DMS 273 (cell line): ENCODE measurements at regions not wholly inside any gene's neighbourhood (a gene's known extent, or its start where the extent isn't known, plus 50 kb on each side); places are given as distances from the start of the nearest gene placed in this dataset.
"Not testable (repeated sequence)": the region's sequence is repeated elsewhere in the genome, so short reads cannot be mapped to it uniquely, and the experiment has no call there.

Experiments used
- DNase-seq: peaks from one replicate; lab custom pipeline; 2025; ENCODE audit not compliant: unreplicated experiment; lab: John Stamatoyannopoulos, UW

DNA sequence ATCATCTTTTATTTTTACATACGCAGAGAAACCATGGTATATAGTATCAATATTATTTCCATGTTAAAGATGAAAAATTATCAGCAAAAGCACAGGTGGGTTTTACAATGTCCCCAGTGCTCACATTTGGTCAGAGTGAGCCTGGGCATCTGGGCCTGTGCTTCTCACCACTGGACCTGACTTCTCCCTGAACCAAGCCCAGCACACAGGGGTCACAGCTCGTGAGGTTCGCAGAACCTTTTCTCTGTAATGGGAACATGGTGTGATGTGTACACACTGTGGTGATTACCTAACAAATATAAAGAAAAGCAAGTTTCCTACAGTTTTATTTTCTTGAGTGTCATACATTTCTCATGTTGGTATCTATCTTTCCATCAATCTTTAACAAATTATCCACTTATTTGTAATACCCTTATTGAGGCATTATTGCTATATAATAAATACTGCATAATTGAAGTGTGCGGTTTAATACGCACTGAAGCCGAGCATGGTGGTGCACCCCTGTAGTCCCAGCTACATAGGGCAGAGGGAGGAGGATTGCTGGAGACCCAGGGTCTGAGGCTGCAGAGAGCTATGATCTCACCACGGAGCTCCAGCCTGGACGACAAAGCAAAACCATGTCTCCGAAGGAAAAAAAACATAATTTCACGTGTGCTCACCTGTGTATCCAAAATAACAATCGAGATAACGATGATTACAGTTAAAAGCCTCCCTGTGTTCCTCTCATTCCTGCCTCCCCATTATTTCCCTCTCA is 743.2 kb downstream of the TMEM121 start:
- DNase-seq, result no peak

DNA sequence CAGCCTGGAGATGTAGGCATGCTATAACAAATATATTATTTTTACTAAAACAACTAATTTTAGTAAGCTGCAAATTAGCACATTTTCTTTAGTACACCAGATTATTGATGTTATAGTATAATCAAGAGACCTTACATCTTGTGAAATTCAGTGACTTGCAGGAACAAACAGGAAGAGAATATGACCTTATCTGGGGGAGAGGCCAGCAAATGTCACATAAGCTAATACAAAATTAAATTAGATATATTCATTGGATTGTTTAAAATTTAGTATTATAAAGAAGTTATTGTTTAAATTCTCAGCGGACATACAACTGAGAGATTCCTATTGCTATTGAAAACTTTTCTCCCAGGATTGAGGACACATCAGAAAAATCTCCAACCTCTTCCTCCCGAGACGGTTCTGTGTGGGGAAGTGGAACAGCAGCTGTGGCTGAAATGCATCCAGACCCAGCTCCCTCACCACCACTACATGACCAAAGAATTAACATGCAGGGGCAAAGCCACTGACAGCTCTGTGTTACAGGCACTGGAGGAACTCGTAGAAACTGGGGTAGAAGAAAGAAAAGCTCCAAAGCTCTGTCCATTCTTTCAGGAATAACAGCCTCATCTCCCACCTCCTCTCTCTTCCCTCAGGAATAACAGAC is 744.2 kb downstream of the TMEM121 start:
- not testable (repeated sequence) for DNase-seq

DNA sequence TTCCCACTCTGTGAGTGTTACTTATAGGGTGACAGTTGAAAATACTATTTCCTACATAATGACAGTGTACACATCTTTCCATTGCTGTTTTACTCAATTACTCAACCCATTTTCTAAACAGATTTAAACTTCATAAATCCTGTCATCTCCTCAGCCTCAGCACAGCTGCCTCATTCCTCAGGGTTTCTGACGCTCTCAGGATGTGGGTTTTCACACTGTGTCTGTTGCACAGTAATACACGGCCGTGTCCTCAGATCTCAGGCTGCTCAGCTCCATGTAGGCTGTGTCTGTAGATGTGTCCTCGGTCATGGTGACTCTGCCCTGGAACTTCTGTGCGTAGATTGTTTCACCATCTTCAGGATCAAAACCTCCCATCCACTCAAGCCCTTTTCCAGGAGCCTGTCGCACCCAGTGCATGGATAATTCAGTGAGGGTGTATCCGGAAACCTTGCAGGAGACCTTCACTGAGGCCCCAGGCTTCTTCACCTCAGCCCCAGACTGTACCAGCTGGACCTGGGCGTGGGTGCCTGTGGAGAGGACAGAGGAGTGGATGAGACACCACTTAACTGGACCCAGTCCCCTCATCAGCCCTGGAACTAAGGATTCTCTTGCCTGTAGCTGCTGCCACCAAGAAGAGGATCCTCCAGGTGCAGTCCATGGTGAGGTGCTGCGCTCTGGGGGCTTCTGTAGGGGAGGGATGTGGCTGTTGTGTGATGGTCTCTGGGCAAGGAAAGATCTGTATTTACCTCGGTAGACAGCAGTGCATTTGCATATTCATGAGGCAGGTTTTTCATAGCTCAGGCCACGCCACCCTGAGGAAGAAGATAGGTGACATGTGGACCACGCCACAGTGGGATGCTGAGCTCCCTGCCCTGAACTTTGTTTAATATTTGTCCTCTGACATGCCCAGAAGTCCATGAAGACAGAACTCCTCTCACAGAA is 750.2 kb downstream of the TMEM121 start:
- DNase-seq, result no peak

DNA sequence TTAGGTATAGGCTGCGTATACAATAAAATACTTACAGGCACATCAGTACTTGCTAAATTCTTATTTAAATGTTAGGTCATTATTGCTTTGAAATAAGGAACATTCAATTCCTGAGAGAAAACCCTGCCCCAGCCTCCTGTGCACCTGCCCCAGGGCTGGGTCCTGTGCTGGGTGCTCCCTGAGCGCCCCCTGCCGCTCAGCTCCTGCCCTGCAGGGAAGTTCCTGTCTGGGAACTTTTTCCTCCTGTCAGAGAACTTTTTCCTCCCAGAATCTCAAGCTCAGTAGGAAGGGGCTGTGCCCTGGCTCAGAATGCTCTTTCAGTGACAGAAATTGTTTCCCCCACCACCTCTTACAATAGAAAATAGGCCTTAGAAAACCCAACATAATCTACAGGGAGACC is 751.1 kb downstream of the TMEM121 start:
- DNase-seq, result peak; percentile 52

DNA sequence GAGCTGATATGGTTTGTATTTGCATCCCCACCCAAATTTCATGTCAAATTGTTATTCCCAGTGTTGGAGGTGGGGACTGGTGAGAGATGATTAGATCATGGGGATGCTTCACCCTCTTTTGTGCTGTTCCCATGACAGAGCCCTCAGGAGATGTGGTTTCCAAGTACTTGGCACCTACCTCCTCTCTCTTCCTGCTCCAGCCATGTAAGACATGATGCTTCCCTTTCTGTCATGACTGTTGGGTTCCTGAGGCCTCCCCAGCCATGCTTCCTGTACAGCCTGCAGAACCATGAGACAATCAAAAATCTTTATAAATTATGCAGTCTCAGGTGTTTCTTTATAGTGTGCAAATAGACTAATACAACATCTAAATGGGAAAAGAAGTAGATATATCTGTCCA is 754.5 kb downstream of the TMEM121 start:
- no peak for DNase-seq

DNA sequence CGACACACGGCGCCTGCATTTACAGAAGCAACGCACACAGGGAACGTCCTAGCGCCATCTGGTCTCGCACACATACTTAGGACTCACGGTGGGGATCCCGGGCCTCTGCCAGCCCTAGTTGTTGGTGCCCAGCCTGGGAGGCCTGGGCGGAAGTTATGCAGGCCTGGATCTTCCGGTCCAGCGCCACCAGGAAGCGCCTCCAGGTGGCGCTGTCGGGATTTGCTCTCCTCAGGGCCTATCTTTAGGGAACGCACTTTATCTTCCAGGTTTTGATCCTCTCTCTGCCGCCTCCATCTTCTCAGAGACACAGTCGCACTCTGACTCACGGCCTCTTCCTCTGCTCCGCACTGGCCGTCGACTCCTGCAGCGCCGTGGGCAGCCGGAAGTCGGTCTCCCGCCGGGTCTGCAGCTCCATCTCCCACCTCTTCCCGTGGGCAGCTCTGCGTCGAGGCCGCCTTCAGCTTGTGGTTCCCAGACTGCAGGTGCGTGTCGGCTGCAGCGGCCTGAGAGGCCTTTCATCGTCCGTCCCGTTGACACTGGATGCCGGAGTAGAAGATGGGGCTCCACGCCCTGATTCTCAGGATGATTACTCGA is 760.4 kb downstream of the TMEM121 start:
- peak; percentile 47 for DNase-seq

DNA sequence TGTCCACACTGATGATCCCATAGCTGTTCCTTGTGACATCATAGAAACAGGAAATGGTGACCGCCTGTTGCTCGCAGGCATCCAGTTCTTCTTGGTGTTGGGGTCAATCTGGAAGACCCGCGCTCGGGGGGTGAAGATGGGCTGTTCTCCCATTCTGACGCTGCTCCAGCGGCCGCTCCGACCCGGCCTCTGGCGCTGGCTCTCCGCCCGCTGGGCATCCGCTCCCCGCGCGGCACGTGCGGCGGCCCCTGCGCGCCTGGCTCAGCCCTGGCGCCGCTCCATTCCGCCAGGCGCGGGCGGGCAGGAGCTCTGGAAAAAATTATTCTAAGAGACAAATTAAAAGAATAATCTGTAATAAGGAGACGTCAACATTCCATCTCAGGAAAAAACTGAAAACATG is 761.1 kb downstream of the TMEM121 start:
- no peak for DNase-seq

DNA sequence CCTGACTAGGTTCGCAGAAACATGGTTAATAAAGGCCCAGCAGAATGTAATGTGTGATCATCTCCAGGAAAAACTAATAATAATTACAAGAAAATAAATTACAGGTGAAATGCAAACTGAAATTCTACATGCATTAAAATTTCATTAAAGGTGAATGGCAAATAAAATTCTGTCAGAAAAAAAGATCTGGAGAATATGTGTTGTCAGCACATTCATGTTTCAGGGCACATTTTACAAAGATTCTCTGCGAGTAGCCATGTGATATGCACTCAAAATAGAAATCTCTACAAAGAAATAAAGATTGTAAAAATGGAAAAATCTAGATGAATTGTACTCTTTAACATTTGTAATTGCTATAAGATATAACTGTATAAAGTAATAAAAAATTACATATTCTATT is 765.2 kb downstream of the TMEM121 start:
- DNase-seq, result no peak

DNA sequence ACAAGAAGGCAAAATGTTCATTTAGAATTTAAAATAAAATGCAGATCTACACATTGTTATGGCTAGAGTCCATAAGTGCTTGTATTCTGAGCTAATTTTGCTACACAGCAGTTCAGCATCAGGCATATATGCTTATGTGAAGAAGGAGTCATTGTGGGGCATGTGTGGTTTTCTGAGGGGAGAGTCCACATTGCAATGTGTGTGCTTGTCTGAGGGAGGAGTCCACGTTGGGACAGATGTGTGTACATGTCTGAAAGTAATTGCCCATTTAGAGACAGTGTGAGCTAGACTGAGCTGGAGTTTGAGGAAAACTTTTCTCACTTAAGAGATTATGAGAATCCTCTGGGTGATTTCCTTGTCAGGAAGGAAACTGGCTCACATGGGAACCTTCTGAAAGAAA is 767.9 kb downstream of the TMEM121 start:
- no peak for DNase-seq

DNA sequence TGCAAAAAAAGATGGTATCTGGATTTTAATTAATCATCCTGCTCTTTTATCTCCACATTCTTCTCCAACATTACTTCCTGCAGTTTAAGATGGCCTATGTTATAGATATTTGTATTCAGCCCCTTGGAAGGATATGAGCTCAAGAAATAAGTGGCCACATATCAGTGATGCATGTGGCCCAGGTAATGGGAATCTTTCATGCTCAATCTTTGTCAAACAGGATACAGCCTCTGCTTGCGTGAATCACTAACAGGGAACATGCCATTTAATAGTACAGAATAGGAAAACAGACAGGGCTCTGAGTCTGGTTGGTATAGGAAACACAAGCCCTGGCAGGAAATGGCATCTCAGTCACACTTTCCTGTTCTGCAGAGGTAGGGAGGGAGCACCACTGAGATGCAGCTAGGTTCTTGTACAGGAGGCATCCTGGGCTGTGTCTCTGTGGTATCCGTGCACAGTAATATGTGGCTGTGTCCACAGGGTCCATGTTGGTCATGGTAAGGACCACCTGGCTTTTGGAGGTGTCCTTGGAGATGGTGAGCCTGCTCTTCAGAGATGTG is 774.6 kb downstream of the TMEM121 start:
- not testable (repeated sequence) for DNase-seq

DNA sequence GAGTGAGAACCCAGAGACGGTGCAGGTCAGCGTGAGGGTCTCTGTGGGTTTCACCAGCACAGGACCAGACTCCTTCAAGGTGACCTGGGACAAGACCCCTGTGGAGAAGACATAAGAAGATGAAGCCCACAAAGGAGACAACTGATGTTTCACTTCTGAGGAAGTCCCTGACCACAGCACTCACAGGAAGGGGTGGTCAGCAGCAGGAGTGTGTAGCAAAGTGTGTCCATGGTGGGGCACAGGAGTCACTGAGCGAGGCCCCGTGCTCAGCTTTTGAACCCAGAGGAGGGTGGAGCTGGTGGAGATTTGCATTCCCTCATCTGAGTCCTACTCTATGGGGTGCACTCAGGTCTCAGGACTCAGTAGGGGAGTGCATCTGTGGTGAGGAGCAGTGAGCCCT is 775.2 kb downstream of the TMEM121 start:
- DNase-seq, result not testable (repeated sequence)

DNA sequence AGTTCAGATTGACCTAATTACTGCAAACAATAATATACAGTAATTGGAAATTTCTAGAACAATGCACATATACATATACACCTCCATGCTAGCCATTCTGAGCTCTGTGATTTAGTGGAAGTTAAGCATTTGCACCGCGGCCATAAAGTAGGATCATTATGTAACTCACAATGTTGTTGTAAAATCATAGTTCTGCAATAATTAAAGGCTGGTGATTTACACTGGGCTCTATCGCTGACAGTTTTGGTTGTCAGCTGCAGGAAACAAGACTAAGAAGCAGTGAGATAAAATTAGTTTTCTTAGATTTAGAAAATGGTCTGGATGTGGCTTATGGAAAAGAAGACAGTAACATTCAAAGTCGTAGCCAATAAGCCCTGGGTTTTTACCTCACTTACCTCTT is 776.3 kb downstream of the TMEM121 start:
- DNase-seq, result no peak

DNA sequence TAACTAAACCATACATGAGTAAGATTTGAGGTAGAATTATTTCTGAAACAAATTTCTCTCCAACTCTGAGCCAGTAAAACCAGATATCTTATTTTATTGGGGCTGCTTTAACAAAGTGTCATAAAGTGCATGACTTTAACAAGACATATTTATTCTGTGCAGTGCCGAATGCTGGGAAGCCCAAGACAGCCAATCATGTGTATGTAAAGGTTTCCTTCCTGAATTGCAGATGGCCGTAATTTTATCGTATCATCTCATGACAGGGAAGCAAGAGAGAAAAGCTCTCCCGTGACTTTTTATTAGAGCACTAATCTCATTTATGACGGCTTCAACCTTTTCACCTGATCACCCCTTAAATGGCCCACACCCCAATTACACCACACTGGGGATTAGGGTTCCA is 777.9 kb downstream of the TMEM121 start:
- DNase-seq, result no peak

DNA sequence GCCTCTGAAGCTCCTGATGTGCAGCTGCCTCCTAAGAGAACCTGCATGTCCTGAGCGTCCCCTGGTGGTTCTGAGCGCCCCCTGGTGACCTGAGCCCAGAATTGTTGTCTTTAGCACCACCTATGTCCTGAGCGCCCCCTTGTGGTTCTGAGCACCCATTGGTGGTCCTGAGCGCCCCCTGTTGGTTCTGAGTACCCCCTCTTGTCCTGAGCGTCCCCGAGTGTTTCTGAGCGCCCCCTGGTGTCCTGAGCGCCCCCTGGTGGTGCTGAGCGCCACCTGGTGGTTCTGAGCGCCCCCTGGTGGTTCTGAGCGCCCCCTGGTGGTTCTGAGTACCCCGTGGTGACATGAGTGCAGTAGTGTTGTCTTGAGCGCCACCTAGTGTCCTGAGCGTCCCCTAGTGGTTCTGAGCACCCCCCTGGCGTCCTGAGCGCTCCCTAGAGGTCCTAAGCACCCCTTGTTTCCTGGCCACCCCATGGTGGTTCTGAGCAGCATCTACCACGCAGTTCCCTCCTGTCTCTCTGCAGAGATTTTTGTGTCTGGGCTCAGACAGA is 782.5 kb downstream of the TMEM121 start:
- DNase-seq, result peak; percentile 80

DNA sequence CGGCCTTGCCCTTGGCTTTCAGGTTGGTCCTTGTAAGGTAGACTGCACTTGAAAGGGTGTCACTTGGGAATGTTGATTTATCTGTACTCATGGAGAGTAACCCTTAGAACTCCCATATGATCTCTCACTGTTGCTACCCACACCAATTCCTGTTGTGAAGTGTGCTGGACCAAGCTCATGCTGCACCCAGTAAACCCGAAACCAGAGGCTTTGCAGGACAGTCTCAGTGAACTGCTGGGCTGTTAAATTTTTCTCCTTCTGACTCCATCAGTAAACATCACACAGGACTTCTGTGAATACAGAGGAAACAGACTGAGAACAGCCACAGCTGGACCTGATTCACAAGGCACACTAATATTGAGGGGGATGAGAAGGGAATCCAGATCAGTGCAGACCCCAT is 783.0 kb downstream of the TMEM121 start:
- DNase-seq, result no peak

DNA sequence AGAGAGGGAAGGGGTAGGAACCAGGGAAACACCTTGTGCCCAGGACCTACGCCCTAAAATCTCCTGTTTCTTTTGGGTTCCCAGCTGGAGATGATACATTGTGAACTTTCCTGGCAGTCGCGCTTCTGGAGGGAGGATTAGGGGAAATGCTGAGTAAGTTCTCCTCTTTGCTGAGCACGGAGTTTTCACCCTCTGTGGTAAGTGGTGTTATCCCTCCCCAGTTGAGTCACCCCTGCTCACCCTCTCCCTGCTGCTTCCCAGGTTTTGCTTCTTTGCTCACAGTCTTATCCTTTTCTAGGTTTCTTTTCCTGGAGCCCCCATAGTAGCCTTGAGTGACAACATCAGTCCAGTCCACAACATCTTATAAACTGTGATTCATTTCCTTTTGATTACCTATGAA is 789.1 kb downstream of the TMEM121 start:
- DNase-seq, result no peak

DNA sequence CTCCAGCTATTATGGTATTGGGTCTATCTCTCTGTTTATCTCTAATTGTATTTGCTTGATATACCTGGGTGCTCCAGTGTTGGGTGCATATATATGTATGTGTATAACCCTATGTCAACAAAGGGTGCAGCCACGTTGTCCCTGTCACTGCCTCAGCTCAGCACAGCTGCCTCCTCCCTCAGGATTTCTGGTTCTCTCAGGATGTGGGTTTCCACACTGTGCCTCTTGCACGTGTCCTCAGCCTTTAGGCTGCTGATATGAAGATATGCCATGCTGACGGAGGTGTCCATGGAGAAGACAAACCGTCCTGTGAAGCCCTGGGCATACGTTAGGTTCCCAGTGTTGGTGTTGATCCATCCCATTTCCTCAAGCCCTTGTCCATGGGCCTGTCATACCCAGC is 791.2 kb downstream of the TMEM121 start:
- DNase-seq, result no peak

DNA sequence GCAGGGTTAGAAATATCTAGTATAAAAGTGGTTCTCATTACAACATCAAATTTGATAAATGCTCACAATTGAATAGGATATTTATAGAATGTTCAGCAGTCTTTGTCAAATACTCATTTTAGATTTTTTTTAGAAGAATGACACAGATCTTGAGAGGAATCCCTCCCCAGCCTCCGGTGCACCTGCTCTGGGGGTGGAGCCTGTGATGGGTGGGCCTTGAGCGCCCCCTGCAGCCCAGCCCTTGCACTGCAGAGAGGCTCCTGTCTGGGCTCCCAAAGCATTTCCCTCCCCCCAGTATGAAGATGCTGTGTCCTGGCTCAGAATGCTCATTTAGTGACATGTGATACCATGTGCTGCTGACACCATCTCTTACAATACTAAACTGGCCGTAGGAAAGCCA is 792.3 kb downstream of the TMEM121 start:
- DNase-seq, result peak; percentile 10

DNA sequence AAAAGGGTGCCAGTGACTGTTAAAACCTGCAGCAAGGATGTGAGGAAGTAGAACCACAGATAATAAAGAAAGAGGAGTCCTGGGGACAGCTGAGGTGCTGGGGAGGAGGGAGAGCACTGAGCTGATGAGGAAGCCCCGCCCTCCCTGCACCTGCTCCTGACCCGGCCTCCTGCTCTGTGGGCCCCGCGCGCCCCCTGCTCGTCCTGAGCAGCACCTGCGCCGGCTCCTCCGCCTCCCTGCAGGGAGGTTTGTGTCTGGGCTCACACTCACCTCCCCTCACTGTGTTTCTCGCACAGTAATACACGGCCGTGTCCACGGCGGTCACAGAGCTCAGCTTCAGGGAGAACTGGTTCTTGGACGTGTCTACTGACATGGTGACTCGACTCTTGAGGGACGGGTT is 797.6 kb downstream of the TMEM121 start:
- DNase-seq, result peak; percentile 6

DNA sequence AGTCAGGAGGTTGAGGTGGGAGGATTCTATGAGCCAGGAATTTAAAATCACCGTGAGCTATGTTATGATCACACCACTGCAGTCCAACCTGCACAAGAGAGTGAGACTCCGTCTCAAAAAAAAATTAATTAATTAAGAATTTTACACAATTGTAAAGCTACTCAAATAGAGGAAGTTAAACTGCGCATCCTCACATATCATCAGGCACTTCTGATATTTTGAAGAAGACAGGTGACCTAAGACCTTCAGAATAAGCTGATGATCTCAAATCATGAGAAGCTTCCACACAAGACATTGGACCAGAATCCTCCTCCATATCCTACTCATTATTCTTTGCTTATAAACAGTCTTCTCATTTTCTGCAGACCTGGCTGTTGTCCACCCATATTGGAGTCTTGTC is 800.9 kb downstream of the TMEM121 start:
- no peak for DNase-seq
